Islet of Langerhans (tissue), 1 donor: ENCODE measurements at regions not wholly inside any gene's neighbourhood (a gene's known extent, or its start where the extent isn't known, plus 50 kb on each side); places are given as distances from the start of the nearest gene placed in this dataset.
"Not testable (repeated sequence)": the region's sequence is repeated elsewhere in the genome, so short reads cannot be mapped to it uniquely, and the experiment has no call there.

Experiments
- FAIRE-seq: peaks from one replicate; lab custom pipeline; 2011; peaks lifted over from hg19 to GRCh38; lab: Jason Lieb, UNC

DNA sequence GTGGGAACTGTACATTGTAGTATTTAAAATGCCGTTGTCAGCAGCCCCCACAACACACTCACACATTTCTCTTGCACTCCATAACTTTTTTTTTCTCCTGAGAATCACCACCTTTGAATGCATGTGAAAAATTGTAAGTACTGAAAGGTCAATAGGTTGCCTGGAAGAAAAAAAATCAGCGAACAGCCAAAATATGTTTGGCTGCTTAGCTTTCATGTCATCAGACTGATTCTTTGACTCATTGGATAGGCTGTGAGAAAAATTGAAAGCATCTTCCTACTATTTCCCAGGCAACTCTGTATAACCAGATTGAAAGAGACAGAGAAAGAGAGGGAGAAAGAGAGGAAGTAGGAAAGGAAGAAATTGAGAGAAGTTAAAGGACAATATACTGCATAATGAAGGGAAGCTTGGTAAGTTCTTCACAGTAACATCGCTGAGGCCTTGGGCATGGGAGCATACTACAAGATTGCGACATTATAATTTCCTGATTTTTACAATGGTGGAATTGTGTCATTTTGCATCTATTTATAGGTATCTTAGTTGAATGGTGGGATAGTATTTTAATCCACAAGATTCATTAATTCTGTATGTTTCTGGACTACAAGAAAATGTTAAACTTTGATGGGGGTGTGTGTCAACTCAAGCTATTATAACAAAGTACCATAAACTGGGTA lies 249.3 kb upstream of the KCND2 start:
- no peak for FAIRE-seq

DNA sequence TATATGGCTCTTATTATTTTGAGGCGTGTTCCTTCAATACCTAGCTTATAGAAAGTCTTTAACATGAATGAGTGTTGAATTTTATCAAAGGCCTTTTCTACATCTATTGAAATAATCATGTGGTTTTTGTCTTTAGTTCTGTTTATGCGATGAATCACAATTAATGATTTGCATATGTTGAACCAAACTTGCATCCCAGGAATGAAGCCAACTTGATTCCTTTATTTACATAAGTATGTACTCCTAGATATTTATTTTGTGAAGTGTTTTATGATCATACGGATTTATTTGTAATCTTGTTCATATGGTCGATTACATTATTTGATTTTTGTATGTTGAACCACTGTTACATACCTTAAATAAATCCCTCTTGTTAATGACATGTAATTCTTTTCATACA lies 244.3 kb upstream of the KCND2 start:
- no peak for FAIRE-seq

DNA sequence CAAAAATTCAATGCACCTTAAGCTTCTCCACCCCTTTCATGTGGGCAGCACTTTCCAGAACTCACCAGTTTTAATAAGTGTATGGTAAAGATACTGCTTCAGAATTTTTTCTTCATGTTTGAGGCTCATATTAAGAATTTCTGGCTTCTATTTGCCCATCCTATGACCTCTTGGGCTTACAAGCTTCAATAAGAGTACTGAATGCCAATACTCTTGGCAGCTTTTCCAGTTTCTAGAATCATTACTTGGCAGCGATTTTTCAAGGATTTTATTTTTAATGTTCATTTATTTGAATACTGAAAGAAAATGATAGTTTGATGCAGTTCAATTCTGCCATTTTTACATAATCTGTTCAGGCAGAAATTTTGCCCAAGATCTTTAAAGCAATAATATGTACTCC lies 242.1 kb upstream of the KCND2 start:
- FAIRE-seq = no peak

DNA sequence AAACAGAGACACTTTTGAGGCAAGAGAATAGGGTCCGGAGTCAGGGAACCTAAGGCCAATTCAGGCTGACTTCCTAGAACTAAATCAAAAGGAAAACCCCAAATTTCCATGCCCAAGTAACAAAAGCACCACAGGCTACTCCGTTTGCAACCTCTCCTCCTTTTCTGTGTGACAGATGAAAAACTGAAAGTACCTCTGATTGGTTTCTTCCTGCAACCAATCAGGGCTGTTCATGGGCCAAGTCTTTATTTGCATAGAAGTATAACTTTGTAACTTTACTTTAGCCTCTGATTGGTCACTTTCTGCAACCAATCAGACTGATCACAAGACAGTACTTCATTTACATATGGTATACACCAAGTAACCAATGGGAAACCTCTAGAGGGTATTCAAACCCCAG lies 239.9 kb upstream of the KCND2 start:
- FAIRE-seq = no peak

DNA sequence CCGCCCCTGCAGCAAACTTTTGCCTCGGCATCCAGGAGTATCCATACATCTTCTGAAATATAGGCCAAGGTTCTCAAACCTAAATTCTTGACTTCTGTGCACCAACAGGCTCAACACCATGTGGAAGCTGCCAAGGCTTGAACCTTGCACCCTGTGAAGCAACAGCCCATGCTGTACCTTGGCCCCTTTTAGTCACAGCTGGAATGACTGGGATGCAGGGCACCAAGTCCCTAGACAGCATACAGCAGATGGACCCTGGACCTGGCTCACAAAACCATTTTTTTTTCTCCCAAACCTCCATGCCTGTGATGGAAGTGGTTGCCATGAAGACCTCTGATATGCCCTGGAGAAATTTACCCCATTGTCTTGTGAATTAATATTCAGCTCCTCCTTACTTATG lies 233.8 kb upstream of the KCND2 start:
- FAIRE-seq = no peak

DNA sequence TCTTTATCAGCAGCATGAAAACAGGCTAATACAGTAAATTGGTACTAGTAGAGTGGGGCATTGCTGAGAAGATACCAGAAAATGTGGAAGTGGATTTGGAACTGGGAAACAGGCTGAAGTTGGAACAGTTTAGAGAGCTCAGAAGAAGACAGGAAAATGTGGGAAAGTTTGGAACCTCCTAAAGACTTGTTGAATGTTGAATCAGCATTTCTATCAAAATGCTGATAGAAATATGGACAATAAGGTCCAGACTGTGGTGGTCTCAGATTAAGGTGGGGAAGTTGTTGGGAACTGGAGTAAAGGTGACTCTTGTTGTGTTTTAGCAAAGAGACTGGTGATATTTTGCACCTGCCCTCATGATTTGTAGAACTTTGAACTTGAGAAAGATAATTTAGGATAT lies 231.2 kb upstream of the KCND2 start:
- no peak for FAIRE-seq

DNA sequence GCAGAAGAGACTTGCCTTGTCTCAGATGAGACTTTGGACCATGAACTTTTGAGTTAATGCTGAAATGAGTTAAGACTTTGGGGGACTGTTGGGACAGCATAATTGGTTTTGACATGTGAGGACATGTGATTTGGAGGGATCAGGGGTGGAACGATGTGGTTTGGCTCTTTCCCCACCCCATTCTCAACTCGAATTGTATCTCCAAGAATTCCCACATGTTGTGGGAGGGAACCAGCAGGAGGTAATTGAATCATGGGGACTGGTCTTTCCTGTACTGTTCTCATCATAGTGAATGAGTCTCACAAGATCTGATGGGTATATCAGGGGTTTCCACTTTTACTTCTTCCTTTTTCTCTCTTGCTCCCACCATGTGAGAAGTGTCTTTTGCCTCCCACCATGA lies 229.7 kb upstream of the KCND2 start:
- no peak for FAIRE-seq

DNA sequence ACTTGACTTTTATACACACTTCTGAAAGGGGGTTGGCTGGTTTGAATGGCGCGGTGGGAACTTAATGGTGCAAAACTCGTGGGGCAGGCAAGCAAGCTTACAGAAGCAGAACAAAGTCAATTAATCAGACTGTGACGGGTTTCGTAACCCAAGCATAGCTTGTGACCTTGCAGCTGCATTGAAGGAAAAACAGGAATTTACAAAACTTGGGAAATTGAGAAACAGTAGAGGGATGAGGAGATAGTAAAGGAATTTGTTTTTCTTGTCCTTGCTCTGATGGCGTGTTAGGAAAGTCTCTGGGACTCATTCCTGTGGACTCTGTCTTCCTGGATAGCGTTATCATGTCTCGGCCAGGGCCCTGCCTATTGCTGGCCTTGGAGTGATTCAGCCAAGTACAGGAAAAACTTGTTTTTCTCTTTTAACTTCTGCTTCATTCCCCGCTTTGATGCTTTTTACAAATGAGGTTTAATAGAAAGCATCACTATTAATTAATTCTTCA lies 220.0 kb upstream of the KCND2 start:
- FAIRE-seq = no peak

DNA sequence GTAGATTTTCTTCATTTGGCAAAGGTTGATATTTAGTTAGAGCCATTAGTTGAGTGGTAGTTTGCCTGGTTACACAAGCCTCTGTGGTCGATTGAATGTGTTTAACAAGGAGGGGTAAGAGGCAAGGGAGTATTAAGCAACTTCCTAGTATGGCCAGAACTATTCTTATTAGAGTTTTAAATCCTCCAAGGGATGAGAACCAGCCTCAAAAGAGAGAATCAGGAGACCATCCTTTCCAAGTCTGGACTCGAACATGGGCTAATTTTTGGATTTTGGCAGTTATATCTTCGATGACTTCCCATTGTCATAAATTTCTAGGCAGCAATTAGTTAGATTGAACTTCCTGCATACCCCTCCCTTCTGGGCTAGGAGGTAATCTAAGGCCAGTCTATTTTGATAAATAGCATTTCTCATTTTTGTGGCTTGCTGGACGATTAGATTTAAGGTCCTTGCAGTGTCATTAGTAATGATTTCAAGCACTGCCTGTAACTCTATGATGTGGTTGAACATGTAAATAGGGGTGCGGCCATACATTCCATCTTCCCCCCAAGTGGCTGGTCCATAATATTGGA lies 219.5 kb upstream of the KCND2 start:
- FAIRE-seq = no peak

DNA sequence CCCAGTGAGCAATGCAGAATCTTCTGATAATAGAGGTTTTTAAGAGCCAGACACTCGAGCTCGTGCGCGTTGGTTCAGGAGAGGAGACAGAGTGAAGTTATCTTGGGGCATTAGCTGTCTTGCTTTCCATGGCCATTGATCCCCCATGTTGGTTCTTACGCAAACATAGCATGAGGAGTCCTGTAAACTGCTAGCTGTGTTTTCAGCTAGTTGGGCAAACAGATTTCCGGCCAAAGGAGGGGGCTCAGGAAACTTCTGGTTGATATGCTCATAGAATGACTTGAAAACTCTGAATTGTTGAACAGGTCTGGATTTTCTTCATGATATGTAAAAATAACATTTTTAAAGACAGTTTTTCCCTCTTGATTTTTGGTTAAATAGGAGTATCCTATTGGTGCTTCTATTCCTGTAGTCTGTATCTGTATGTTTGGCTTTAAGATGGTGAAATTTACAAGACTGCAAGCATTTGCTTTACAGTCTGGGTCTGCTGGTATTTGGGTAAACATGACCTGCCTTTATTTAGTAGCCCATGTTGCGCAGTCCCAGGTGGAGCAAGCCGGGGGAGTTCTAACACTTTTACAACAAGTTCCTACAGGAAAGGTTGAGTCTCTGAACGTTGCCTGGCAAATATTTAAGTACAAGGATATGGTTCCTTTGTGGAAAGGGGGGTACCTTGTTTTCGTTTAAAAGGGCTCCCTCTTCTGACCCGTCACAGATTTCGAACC lies 218.4 kb upstream of the KCND2 start:
- no peak for FAIRE-seq

DNA sequence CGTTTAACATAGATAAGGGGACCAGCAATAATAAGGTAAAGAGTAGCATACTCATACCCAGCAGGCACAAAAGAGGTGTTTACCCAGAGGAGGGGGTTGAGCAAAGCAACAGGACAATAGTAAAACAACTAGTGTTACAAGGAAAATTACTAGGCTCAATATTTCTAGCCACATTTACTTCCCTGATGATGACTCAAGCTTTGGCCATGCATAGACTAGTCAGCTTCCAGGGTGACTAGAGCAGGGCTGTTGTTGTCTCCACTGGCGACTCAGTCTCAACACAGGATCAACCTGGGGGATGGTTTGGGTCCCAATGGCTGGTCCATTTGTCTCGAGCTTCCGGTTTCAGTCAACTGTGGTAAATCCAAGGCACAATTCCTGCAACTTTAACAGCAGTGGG lies 217.7 kb upstream of the KCND2 start:
- no peak for FAIRE-seq

DNA sequence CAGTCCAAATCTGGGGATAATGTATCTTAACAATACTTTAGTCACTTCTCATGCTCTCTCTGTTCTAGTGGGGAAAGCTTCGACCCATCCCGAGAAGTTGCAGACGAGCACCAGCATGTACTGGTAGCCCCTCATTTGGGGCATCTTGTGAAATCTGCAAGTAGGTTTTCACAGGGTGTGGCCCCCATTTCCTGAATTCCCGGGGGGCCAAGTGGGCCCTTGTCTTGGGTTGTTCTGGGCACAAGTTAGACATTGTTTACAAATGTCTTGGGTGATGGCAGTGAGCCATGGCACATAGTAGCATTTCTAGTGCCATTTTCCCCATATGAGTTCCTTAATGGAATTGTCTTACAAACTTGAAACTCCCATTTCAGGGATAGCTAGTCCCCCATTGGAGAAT lies 216.7 kb upstream of the KCND2 start:
- no peak for FAIRE-seq

DNA sequence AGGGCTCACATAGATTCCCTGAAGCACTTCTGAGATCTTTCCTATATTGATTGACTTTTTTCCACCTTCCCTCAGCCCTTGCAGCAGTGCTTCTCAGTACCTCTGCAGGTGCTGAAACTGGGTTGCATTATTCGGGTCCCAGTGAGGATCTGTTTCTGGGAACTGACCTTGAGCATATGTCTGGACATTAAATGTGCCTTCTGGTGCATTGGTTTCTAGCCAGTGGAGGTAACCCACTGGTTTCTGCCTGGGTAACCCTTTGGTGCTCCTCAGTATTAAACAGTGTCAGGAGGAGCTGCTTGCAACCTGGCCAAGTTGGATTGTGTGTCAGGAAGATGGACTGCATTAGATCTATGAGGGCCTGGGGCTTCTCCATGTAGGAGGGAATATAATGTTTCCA lies 213.3 kb upstream of the KCND2 start:
- no peak for FAIRE-seq

DNA sequence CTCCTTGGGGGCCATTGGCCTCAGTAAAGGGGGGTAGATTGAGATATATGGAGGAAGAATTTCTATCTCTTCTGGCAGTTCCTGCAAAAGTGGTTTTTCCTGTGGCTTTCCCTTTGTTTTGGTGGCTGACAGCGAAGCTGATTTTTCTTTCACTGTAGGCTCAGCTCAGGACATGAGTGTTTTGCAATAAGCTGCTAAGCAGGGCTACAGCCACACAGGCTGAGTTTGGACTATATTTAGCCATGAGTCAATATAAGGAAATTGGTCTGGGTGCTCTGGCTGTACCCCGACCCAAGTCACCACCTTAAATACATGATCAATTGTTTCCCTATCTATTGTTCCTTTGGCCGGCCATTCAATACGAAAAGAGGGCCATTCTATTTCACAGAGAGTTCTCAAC lies 212.7 kb upstream of the KCND2 start:
- no peak for FAIRE-seq

DNA sequence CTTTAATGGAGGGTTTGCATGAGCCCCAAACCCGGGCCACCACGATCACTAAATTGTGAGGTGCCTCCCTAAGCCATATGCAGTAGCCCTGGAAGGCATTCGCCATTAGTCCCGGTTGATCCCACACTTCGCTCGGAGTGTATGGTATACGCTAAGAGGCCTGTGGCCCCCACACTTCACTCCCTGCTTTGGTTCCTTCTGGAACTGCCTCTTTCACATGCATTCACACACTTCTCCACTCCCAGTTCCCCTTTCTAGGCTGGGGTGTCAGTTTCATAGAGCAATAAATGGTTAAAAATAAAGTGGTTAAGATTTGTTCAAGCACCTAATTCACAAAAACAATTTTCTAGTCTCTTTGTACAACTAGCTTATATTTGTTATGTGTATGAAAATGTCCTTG lies 212.1 kb upstream of the KCND2 start:
- no peak for FAIRE-seq

DNA sequence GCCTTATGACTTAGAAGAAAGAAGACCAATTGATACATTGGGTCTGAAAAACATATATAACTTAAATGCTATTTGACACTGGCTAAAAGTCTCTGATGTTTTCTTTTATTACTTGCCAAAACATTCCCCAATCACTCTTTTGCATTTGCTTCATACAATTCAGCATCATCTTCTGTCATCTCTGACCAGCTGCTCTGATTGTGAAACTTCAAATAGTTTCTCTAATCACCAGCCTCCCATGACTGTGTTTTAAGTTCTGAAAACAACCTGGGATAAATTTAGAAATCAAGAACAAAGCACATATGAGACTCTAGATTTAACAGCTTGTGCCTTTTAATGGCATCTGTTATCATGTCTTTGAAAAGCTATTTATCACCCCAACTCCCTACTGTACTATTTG lies 208.4 kb upstream of the KCND2 start:
- FAIRE-seq = no peak

DNA sequence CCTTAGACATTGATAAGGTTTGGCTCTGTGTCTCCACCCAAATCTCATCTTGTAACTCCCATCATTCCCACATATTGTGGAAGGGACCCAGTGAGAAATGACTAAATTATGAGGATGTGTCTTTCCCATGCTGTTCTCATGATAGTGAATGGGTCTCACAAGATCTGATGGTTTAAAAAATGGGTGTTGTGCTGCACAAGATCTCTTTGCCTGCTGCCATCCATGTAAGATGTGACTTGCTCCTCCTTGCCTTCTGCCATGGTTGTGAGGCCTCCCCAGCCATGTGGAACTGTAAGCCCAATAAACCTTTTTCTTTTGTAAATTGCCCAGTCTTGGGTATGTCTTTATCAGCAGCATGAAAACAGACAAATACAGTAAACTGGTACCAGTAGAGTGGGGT lies 206.1 kb upstream of the KCND2 start:
- not testable (repeated sequence) for FAIRE-seq

DNA sequence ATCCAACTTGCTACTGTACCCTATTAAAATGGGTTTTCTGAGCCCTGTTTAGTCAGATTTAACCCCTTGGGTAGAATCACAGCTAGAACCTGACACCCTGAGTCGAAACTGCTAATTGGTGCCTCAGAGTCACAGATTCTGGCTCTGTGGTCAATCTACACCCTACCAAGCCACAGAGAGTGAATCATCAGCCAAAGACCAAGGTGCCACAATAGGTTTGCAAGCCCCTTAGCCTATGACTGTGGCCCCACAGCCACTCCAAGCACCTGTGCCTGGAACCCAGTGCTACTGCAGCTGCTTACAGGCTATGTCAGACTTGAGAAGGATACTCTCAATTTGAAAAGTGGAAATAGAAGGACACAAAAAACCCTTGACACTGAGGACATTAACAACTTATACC lies 202.8 kb upstream of the KCND2 start:
- FAIRE-seq = no peak

DNA sequence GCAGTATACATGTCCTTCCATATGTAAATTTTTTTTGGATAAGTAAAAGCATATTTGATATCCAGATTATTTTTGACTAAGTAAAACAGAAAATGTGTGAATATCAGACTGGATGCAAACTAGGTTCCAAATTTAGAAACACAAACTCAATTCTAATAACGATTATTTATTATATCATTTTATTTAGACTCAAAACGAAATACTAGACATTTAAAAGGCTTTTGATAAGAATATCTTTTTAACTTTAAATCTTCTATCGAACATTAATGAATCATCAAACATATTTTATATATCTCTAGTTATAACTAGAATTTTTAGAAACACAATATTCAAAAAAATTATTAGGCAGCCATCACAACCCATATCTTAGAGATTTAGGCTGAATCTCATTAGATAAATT lies 195.2 kb upstream of the KCND2 start:
- no peak for FAIRE-seq

DNA sequence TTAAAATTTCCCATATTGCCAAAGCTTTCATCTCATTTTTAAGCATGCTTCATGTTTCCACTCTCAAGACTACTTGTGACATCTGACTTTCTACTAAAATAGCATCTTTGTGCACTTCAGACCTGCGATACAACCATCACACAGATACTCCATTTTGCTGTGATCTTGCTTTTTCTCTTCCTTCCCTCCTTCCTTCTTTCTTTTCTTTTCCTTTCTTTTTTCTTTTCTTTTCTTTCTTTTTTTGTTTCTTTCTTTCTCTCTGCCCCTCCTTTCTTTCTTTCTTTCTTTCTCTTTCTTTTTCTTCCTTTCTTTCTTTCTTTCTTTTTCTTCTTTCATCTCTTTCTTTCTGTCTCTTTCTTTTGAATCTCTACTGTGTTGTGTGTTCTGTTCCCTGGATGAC lies 194.0 kb upstream of the KCND2 start:
- no peak for FAIRE-seq

DNA sequence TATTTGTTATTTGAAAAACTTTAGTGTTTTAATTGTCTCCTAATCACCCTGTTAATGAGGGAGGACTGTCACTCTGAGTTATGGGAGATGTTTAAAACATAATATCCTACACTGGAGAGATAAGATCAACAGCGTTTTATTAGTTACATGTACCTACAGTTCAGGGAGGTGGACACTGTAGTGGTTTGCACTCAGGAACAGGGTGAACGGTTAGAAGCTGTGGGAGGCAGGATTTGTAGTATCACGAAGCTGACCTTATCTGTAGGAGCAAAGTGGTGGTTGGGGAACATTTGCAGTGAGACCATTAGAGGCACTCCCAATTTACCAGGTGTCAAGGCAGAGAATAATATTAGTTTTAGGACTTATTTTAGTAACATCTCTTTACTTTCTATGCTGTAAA lies 193.3 kb upstream of the KCND2 start:
- FAIRE-seq = no peak

DNA sequence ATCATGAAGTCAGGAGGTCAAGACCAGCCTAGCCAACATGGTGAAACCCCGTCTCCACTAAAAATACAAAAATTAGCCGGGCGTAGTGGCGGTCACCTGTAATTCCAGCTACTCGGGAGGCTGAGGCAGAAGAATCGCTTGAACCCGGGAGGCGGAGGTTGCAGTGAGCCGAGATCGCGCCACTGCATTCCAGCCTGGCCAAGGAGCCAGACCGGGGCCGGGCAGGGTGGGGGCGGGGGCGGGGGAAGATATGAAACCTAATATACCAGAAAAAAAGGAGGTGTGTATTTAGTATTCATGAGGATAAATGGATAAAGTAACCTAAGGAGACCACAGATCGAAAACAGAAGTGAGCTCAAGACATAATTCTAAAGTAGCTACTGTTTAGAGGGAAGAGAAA lies 186.5 kb upstream of the KCND2 start:
- FAIRE-seq = not testable (repeated sequence)

DNA sequence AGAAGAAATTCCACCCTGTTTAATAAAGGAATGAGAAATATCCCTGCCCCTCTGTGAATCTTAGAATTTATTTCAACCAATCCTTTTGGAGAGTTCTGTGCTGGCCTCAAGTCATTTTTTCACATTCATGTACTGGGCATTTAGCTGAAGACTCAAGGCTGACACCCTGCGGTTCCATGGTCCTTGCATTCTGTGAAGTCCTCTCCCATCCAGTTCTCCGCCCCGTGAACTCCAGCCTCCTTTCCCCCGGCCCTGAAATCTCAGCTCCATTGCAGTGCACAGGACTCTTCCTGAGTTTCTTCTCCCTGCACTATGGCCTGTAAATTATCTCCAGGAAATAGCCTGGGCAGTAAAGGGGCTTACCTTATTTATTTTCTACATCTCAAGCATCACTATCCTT lies 183.0 kb upstream of the KCND2 start:
- FAIRE-seq = no peak

DNA sequence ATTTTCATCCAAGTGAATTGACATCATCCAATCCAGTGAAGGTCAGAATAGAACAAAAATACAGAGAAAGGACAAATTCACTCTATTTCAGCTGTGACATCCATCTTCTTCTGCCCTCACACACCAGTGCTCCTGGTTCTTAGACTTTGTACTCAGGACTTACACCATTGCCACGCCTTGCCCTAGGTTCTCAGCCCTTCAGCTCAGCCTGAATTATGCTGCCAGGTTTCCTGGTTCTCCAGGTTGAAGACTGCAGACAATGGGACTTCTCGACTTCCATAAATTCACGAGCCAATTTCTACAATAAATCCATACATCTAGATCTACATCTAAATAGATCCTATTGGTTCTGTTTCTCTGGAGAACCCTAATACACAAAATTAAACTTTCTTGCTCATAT lies 181.2 kb upstream of the KCND2 start:
- no peak for FAIRE-seq
